Hematopoietic multipotent progenitor cell treated with erythropoietin and hydrocortisone succinate and interleukin-3 and kit ligand, for 6 days (in vitro differentiated cells): ENCODE measurements at regions not wholly inside any gene's neighbourhood (a gene's known extent, or its start where the extent isn't known, plus 50 kb on each side); places are given as distances from the start of the nearest gene placed in this dataset.
A peak's percentile ranks its signal among the peaks of the same experiment; 100 is the strongest.

Experiments used
- DNase-seq: peaks from one replicate; pipeline ENCODE4 v3.0.0-alpha.2; 2015

DNA sequence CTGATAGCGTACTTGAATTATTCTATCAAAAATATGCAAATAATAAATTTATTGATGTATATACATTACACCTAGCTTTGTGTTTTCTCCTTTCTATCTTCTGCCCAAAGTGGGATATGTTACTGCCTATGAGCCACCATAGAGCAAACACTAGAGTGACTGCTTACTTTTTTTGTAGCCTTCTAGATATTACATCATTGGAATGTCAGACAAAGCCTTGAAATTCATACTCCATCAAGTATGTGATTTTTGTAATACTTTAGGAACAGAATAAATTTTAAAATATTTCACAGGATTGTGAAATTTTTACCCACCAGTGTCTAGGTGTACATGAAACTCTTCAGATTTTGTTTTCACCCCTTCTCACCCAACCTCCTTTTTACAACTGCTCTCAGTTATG is 787.6 kb downstream of the USP25 start:
- no peak for DNase-seq

DNA sequence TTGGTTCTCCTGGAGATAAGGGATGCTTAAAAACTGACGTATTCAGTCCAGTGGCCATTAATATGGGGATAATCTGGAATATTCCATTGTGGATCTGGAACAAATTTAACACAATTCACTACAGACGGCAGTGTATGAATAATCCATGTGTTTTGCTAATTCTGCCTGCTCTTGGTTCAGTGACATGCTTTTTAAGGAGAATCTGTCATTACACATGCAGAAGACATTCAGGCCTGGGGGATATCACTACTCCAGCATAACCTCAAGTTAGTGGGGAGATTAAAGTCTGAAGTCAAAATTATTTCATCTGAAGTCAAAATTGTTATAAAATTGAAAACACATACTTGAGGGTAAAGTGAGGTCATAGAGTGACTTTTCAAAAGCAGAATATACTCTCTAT is 789.3 kb downstream of the USP25 start:
- no peak for DNase-seq

DNA sequence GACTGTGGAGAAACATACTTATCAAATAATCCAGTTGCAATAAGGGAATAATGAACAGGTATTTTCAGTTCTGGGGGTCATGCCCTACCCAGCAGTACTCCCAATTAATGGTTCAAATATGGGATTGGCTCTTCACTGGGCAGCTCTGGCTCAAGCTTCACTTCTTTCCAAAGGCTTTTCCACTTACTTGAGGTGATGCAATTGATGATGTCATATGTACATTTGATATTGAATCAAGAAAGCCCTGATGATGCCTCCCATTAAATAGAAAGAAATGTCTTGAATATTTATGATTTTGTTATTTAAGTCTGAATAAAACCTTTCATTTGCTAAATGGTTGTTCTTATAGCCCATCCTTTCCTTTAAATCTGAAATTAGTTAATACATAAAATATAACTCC is 789.9 kb downstream of the USP25 start:
- DNase-seq = no peak

DNA sequence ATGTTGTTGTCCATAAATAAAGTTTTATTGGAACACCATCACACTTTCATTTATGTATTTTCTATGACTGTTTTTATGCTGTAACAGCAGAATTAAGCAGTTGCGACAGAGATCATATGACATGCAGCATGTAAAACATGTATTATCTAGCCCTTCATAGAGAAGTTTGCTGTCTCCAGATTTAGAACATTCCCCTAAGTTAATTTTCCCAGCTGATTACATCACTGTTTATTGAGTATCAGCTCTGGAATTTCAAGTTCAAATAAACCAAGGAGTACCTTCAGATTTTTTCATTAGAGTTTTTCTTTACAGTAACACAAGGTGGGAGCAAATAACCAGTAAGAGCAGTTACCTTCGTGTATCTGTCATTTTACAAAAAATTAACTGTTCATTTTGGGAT is 792.8 kb downstream of the USP25 start:
- DNase-seq = no peak

DNA sequence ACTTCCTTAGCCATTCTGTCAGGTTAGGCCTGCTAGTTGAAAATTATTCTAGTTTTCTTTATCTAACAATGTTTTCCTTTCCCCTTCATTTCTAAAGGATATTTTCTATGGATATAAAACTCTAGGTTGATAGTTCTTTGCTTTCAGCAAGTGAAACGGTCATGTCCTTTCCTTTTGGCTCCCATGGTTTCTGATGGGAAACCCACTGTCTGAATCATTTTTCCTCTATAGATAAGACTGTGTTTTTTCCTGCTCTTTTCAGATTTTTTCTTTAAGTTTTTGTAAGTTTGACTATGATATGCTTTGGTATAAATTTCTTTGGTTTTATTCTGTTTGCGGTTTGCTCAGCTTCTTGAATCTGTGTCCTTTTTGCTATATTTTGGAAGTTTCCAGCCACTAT is 800.9 kb downstream of the USP25 start:
- DNase-seq = no peak

DNA sequence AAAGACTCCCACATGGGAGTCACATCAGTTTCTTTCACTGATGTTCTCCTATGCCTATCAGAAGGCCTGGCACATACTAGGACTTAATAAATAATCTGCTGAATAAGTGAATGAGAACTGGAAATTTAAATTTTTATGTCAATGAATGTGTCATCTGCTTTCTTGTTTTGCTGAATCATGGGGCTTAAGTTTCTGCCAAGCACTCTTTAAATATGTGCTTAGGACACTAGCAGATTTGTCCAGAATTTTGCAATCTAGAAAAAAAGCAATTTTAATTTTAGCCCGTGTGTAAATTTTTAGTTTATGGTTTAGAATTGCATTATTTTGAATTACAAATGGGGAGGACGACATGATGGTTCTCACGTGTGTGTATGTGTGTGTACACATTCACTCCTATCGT is 803.1 kb downstream of the USP25 start:
- peak; percentile 2 for DNase-seq

DNA sequence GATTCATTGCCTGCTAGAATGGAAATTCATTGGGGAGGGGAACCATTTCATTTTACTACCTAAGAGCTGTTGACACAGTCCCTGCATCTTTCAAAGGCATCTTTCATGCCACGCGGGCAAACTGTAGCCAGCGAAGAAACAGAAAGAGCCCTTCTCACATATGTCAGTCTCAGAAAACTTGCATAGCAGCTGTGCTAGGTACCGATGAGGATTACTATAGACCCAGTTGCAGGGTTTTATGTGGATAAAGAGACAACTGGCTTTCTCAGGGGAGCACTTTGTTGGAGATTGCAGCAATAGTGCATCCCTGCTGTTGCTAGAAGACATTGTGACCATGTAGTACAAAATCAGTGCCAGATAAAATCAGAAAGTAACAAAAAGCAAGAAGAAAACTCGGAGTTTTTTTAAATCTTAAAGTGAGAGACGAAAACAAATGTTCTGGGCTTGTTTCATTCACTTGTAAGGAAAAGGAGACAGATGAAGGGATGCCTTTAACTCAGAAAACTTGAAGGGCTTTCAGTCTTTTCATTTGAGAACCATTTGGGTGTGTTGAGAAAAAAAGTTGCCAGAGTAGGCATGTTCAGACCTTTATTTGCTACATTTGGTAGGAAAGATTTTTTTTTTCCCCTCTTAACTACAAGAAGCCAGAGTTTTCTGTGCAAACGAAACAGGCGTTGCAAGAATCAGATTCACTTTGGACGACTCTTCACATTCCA is 804.1 kb downstream of the USP25 start:
- no peak for DNase-seq

DNA sequence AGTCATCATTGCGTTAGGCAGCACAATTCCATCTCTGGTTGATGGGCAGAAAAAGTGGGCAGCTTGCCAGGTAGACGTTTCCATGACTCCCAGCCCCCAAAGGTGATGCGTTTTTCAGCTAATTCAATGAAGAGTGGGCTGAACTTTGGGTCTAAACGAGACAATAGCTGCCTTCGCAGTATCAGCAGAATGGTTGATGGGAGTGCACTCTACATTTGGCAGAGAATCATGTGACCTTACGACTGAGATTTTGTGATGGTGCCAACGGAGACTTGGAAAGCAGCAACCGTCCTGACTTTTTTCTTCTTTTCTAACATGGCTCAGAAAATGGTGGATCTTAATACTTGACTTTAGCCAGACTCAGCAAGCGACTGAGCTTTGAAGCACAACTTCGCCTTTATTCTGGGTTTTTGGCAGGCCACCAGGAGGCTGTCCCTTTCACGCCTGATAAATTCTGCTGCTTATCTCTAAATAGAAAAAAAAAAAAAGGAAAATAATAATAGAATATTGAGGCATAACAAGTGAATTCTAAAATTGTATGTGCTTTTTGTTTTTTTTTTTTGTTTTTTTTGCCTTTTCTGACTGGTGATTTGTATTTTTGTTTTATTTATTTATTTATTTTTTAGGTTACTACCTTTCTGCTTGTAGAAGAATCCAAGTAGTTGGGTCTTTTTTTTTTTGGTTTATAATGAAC is 804.8 kb downstream of the USP25 start:
- peak; percentile 15 for DNase-seq

DNA sequence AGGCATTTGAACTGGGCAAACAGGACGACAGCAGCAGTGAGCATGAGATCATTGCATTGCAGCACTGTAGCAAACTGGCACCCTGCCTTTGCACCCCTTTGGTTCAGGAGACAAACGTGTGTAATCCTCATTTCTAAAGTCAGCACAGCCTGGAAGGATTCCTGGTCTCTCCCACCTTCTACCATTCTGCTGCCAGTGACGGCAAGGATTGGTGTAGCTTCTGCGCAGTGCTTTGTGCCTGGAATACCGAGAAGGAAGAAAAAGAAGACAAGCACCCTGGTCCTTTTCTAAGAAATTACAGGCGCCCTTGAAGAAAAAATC is 805.3 kb downstream of the USP25 start:
- DNase-seq = no peak

DNA sequence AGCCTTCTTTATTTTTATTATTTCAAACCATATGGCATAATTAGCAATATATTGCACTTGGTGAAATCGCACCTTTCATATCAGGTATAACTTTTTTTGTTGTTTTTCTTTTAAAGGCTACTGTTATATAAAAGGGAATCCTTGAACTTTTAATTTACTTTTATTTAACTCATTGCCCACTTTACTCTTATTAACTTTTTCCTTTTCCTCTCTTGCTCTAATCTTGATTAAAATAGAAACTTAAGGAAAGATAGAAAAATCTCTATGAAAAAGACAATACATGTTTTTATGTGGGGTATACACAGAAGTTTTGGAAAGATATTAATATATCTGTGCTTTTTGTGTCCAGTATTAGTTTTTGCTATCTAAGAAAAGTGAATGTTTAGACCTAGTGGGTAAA is 805.8 kb downstream of the USP25 start:
- DNase-seq = no peak

DNA sequence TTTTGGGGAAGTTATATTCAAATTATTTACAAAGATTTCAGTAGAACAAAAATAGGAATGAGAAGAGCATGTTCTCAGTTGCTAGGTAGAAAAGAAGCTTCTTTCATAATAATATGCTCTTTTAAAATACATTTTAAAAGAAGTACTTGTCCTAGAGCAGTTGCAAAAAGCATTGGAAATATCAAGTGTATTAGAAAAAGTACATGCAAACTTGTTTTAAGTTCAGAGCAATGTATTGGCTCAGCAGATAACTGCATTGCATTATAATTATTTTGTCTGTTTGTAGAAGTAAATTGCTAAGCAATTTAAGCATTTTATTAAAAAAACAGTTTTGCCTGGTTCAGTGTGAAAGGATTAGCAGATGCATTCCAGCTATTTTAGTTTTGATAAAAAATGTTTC is 806.4 kb downstream of the USP25 start:
- no peak for DNase-seq

DNA sequence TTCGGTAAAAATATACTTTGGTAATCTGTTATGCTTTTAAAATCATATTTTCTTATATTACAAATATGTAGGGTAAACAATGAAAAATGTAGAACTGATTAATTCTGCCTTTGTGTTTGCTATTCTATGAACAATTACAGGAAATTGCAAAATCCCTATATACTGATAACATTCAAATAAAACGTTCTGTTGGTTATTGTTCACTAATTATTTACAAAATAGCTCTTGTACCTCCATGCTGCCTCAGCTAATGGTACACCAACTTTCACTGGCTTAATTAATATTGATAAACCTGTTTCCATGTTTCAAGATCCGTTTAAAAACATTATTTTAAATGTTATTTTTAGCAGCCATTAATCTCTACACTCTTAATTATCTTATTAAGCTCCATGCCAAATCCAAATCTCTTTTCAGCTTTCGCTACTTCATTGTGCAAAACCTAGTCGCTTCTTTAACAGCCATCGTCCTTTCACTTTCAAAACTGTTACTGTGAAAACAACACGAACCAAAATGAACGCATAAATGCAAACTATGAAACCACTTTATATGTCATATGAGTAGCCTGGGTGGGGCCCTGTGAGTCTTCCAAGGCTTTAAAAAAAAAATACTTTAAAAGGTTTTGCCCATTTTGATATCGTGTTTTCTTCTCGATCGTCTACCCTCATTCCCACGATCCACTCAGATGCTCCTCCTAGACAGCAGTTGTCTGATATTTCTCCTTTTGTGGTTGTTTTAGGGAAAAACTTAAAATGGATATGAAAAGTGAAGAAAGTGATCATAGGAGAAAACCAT is 807.1 kb downstream of the USP25 start:
- DNase-seq = no peak

DNA sequence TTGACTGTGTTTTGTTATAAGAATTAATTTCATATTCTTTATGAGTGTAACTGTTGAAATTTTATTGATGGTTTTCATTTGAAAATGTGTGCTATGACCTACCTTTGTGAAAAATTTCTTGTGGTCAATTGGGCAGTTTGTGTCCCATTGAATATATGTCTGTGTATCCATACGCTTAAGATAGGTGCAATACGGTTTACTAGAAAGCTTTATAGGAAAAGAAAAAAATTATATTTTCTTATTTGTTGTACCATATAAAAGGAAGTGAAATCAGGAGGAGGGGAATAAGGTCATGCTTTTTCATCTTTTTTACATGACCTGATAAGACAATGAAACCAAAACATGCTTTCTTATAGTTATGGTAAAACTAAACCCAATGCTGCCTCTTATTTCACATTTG is 807.7 kb downstream of the USP25 start:
- no peak for DNase-seq

DNA sequence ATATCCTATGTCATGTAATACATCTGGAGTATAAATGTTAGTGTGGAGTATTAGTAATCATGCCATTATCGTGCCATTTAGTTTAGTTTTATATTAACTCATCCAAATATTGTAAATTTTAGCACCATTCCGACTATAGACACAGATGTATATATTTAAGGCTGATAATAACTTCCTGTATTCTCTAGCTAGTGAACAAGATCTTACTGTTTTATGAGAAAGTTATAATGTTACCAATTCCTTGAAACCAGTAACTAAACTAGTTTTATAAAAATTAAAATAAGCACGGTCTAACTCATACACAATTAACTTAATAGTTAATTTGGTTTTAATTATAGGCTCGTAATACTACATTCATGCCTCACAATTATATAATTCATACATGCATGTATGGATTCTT is 808.6 kb downstream of the USP25 start:
- no peak for DNase-seq

DNA sequence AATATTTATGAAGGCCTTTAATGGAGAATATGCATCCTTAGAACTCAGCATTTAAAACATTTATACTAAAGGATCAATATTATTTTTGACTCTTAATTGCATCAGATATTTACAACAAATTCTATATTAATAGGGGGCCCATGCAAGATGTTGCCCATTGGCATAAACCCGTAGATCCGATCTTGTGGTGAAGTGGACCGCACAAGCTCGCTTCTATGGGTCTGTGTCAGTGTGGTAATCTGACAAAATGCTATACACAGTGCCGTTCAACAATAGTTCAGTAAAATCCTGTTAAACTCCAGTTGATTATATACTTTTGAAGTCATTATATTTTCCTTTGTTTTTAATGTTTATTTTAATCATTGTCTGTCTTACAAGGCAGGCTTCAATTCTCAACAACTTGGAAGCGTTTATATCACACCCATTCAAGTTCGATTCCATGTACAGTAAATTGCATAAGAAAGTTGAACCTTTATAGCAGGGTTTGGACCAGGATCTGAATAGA is 809.2 kb downstream of the USP25 start:
- no peak for DNase-seq

DNA sequence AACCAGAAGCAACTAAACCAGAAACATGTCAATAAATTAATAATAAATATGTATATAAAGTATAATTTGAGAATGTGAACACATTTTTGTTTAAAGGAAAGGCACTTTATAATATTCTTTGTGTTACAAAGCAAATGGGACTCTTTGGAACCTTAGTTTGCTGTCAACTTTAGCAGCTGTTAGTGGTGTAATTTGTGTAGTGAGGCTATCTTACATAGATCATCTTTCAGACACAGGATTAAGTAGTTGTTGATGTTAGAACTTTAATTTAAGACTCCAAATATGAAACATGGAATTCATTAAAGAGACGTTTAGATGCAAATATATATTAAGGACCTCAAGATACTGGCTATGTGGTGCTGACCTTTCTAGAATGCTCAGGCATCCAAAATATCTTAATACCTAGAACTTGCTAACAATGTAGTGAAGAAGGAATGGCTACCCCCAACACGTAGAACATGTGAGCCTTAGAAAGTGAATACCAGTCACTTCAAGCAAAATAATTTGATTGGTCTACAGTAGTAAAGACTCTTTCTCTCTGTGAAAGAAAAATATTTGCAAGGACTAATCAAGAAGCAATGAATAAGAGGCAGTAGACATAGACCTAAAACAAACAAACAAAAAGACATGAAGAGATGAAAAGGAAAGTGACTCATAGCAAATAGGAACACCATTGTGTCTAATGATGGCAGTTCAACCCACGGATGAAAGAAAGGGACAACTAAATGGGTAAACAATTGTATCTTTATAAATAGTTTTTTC is 811.4 kb downstream of the USP25 start:
- DNase-seq = no peak

DNA sequence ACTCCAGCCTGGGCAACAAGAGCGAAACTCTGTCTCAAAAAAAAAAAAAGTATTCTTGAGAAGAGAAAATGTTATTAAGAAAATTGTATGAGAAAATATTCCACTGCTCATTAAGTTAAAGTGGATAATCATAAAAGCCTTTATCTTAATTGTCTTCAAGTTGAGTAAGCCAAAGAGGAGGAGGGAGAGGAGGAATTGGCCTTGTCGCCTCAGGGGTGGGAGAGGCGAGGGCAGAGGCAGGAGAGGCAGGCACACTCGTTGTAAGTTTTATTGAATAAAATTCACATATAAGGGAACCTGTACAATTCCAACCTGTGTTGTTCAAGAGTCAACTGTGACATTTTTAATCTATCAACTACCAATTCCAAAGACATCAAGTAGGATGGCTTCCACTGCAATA is 820.3 kb downstream of the USP25 start:
- no peak for DNase-seq

DNA sequence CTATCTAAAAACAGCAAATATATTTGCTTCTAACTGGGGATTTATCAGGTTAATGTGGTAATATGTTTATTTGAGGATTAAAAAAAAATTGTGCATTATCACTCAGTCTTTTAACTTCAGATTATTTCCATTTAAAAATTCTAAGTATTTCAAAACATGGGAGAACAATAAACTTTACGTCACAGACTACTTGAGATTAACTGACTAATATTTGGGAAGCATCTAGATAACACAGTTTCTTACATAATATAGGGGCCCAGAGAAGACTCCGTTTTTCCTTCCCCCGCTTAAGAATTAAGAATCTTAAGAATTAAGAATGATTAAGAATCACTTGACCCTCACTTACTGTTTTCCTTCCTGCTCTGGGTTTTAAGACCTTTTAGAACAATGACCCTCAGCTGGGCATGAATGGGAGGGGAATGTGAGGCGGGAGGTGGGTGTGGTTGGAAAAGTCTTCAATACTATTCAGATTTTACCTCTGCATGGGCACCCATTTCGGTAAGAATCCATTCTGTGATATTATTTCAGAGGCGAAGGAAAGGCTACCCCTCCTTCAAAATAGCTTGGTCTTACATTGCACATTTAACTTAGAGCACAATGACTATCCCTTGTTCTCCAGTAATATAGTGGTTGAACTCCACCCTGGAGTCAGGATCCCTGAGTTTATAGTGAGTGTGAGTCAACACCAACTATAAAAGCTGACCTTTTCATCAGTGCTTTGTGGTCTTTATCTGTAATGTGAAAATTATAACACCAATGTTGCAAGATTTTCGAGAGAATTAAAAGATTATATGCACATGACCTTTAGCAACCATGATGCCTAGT is 821.3 kb downstream of the USP25 start:
- no peak for DNase-seq

DNA sequence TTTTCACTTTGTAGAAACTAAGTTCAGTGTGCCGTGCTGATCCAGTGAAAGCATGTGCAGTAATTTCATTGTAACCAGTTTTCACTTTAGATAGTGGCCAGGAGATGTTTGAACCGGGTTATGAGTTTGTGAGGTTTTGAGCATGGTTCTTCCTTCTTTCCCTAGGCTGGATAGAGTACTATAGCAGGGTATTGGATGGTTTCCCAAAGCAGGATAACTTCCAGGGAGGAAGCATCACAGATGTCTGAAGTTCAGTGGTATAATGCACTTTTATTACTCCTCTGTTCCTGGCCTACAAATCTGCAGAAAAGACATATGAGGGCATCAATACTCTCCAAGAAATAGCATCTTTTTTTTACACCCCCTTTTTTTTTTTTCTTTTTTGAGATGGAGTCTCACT is 823.1 kb downstream of the USP25 start:
- DNase-seq = no peak

DNA sequence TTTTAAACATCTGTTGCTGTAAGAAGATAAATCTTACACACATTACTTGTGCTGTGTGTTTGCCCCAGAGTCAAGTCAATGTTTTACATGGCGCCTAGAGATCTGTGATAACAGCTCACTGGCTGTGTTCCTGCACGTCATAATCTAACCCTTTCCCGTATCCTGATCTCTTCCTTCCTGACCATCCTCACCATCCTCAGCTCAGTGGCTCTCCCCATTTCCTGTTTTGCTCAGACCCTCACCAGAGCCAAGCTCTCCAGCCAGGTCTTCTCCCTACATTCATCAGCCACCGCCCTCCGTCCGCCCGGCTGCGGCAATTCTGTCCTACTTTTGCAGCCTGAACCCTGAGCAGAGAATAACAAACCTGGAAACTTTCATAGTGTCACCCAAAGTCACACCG is 824.7 kb downstream of the USP25 start:
- DNase-seq = no peak

DNA sequence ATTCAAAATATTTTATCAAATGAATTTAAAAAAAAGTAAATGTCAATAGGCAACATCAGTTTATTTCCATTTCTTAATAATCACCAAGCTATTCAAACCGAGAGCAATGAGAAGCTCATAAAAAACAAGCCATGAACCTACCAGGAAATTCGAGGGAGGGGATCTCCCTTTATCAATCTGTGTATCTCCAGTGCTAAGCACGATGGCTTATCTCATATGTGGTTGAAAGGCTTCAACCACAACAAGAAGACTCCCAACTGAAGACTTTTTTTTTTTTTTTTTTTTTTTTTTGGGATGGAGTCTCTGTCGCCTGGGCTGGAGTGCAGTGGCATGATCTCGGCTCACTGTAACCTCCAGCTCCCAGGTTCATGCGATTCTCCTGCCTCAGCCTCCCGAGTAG is 833.3 kb downstream of the USP25 start:
- no peak for DNase-seq

DNA sequence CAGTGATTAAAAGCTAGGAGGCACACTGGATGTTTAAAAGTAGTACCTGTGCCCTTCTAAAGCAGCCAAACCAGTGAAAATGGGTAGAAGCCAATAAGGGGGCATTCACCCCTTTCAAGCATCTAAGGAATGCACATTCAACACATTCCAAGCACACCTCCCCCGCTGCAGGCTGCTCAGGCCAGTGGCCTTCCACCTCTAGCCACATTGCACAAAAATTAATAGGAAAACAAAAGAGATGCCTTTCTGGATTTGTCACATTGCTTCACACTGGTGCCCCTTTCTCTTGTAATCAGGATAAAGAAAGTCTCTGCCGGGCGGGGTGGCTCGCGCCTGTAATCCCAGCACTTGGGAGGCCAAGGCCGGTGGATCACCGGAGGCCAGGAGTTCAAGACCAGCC is 834.0 kb downstream of the USP25 start:
- DNase-seq = no peak
